NCI-H1417 (cell line): ENCODE measurements at regions not wholly inside any gene's neighbourhood (a gene's known extent, or its start where the extent isn't known, plus 50 kb on each side); places are given as distances from the start of the nearest gene placed in this dataset.
A peak's percentile ranks its signal among the peaks of the same experiment; 100 is the strongest.
"Not testable (repeated sequence)": the region's sequence is repeated elsewhere in the genome, so short reads cannot be mapped to it uniquely, and the experiment has no call there.

Experiments used
- DNase-seq, 3 experiments: peaks; one replicate each; lab custom pipeline; 2025; lab: John Stamatoyannopoulos, UW

GRCh38 chr2:184425083-184425482 is 173.2 kb upstream of the ZNF804A start:
- DNase-seq, result no peak

GRCh38 chr2:184444217-184444616 is 154.1 kb upstream of the ZNF804A start:
- DNase-seq, result peak in 1 of 3 experiments; percentile 26

- no peak for DNase-seq
These were observed 153.6 kb upstream of the ZNF804A start for GRCh38 chr2:184444623-184445223.

GRCh38 chr2:184449760-184450159 is 148.6 kb upstream of the ZNF804A start:
- DNase-seq, result no peak

DNA sequence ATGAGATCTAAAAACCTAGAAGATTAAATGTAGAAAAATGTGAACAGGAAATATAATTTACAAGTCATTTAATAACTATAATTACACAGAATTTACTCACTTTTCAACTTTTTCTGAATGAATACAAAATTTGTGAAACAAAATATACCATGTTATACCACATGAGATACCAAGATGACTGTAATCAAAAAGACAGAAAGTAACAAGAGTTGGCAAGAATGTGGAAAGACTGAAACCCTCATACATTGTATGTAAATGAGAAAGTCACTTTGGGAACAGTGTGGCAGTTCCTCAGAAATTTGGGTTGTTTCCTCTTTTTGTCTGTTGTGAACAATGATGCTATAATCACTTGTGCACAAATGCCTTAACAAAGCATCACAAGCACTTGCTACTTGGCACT is 145.4 kb upstream of the ZNF804A start:
- no peak for DNase-seq

DNA sequence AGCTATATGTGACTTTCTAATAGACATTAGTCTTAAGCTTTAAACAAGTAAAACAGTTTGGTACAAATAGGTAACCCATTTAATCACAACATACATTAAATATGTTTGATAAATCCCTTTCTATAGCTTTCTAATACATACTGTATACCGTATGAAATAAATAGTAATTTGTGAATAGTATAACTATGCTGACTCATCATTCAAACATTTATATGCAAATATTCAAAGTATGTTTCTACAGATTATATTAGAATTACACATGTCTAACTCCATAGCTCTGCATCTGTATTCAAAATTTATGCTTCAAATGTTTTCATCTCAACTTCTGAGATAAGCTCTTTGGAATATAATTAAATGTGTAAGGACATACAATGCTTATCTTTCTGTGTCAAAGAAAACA is 142.7 kb upstream of the ZNF804A start:
- DNase-seq, result no peak

GRCh38 chr2:184456693-184457092 is 141.6 kb upstream of the ZNF804A start:
- DNase-seq, result not testable (repeated sequence)

GRCh38 chr2:184463102-184463865 is 135.0 kb upstream of the ZNF804A start:
- no peak for DNase-seq

DNA sequence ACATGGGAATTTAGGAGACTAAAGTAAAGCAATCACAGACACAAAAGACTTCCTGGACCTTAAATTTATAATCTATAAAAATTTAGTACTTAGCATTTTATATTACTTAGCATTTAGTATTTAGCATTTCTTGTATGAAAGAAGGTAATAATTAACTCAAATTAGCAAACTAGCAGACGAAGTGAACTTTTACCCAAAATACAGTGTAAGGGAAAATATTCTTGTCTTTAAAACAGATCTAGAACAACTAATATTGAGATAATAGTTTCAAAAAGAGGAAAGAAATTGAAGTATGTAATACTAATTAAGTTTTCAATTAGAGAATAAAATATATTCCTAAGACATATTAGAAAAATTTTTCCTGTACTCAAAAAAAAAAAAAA is 134.5 kb upstream of the ZNF804A start:
- DNase-seq, result no peak

DNA sequence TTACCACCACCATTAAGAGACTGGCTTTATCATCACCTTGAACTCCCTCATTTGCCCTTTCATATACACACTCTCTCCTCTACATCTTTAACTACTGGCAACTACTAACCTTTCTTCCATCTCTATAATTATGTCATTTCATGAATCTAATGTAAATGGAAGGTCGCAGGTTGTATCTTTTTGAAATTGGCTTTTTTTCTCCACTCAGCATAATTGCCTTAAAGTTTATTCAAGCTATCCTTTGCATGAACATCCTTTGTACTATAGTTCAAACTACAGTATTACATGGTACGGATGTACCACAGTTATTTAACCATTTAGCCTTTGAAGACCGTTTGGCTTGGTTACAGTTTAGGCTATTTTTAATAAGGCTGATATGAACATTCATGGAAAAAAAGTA is 129.5 kb upstream of the ZNF804A start:
- DNase-seq, result peak in 1 of 3 experiments; percentile 22

GRCh38 chr2:184472481-184472880 is 125.8 kb upstream of the ZNF804A start:
- no peak for DNase-seq

GRCh38 chr2:184481865-184482264 is 116.5 kb upstream of the ZNF804A start:
- no peak for DNase-seq

DNA sequence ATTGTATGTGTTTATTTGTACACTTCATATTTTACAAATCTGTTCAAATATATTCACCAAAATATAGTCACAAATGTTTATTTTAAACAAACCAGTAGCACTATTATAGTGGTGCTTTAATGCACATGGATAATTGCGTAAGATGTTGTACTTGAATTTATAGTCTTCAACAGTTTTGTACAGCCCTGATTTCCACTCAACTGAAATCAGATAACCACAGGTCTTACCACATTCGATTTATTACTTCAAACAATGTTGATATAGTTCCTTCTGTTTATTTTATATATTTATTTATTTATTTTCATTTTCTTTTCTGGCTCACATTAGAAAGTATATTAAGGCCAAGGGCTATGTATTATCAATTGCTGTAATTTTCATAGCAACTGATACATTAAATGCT is 99.4 kb upstream of the ZNF804A start:
- no peak for DNase-seq

- DNase-seq, result no peak
These were observed 94.1 kb upstream of the ZNF804A start for GRCh38 chr2:184504252-184504651.

GRCh38 chr2:184507254-184507653 is 91.1 kb upstream of the ZNF804A start:
- no peak for DNase-seq

DNA sequence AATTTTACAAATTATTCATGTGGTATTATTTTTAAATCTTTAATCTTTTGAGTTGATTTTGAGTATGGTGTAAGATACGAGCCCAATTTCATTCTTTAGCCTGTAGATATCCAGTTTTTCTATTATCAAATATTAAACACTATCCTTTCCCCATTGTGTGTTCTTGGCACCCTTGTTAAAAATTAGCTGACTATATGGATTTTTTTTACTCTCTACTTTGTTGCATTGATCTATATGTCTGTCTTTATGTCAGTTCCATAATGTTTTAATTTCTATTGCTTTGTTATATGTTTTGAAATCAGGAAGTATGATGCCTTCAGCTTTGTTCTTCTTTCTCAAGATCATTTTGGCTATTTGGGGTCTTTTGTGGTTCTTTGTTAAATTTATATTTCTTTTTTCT is 80.9 kb upstream of the ZNF804A start:
- no peak for DNase-seq

GRCh38 chr2:184520441-184520840 is 77.9 kb upstream of the ZNF804A start:
- no peak for DNase-seq

- no peak for DNase-seq
These were observed 74.6 kb upstream of the ZNF804A start for GRCh38 chr2:184523732-184524131.

GRCh38 chr2:184524551-184525382 is 73.6 kb upstream of the ZNF804A start:
- DNase-seq, result no peak

DNA sequence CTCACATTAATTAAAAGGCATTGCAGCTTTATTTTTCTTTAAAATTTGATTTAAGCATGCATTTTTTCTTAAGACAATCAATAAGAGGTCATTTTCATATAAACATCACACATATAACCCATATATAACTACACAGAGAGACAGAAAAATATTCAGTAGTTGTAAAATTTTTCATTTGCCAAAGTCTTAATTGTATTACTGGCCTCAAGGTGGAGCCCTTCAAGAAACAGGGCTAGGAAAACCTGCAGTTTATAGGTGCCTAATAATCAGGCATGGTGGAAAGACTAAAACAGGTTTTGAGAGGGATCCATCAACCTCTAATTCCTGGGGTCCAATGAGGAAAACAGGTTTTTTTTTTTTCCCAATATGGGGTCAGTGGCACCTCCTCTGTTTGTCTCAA is 71.3 kb upstream of the ZNF804A start:
- no peak for DNase-seq

GRCh38 chr2:184528119-184528518 is 70.2 kb upstream of the ZNF804A start:
- no peak for DNase-seq

DNA sequence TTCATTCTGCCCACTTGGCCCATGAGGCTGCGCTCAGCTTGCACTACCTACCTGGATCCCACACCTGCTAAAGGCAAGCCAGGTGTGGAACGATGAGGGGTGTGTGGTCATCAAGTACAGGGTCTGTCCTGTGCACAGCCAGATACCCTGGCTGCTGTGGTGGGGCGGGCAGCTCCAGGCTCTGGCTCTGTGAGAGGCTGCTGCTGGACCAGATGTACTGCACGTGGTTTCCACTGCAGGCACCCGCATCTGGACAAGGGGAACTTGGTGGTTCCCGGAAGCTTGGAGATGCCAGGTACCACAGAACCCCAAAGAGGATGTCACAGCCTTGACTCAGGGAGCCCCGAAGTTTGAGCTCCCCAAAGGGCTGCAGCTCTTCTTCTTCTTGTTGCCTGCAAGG is 68.1 kb upstream of the ZNF804A start:
- DNase-seq, result no peak

GRCh38 chr2:184530959-184531358 is 67.4 kb upstream of the ZNF804A start:
- no peak for DNase-seq
